GM23248 (cell line): ENCODE measurements at regions not wholly inside any gene's neighbourhood (a gene's known extent, or its start where the extent isn't known, plus 50 kb on each side); places are given as distances from the start of the nearest gene placed in this dataset.

Experiments
- DNase-seq: peaks from one replicate; pipeline ENCODE4 v3.0.0-alpha.2; 2015
- H2AFZ ChIP-seq: fragments of 200-600 bp; sonication (generic); 2 replicates; pipeline ENCODE4 v1.6.1; 2016; ENCODE audit warnings: antibody characterized with exemption
- H3F3A ChIP-seq: fragments of 200-600 bp; sonication (generic); 2 replicates; pipeline ENCODE4 v1.6.1; 2016; ENCODE audit warnings: mild to moderate bottlenecking, antibody characterized with exemption, mixed run types; ENCODE audit not compliant: insufficient read depth
- H3K27ac ChIP-seq: fragments of 200-600 bp; sonication (generic); 2 replicates; pipeline ENCODE4 v1.5.1; 2016; ENCODE audit warnings: mild to moderate bottlenecking
- H3K27me3 ChIP-seq: fragments of 200-600 bp; sonication (generic); replicated peaks from 2 replicates; pipeline ENCODE4 v1.6.1; 2016; ENCODE audit warnings: mild to moderate bottlenecking; ENCODE audit not compliant: insufficient read depth
- H3K36me3 ChIP-seq: fragments of 200-600 bp; sonication (generic); 2 replicates; pipeline ENCODE4 v1.6.1; 2016; ENCODE audit warnings: low read depth, mild to moderate bottlenecking
- H3K4me1 ChIP-seq: fragments of 200-600 bp; sonication (generic); 2 replicates; pipeline ENCODE4 v1.6.1; 2016; ENCODE audit warnings: mild to moderate bottlenecking; ENCODE audit not compliant: insufficient read depth
- H3K4me2 ChIP-seq: fragments of 200-600 bp; sonication (generic); one replicate; pipeline ENCODE4 v1.6.1; 2016; ENCODE audit warnings: mild to moderate bottlenecking; ENCODE audit not compliant: unreplicated experiment
- H3K4me3 ChIP-seq: fragments of 200-600 bp; sonication (generic); 2 replicates; pipeline ENCODE4 v1.5.1; 2016; ENCODE audit warnings: mild to moderate bottlenecking
- H3K79me2 ChIP-seq: fragments of 200-600 bp; sonication (generic); 2 replicates; pipeline ENCODE4 v1.6.1; 2016; ENCODE audit warnings: mild to moderate bottlenecking; ENCODE audit not compliant: insufficient read depth
- H3K9ac ChIP-seq: fragments of 200-600 bp; sonication (generic); 2 replicates; pipeline ENCODE4 v1.6.1; 2016; ENCODE audit warnings: mild to moderate bottlenecking
- H3K9me2 ChIP-seq: fragments of 200-600 bp; sonication (generic); 2 replicates; pipeline ENCODE4 v1.6.1; 2016; ENCODE audit warnings: mixed run types, mild to moderate bottlenecking, moderate library complexity; ENCODE audit not compliant: insufficient read depth
- H3K9me3 ChIP-seq: fragments of 200-600 bp; sonication (generic); one replicate; pipeline ENCODE4 v1.6.1; 2017; ENCODE audit warnings: low read depth
- H4K20me1 ChIP-seq: fragments of 200-600 bp; sonication (generic); 2 replicates; pipeline ENCODE4 v1.6.0; 2016; ENCODE audit not compliant: insufficient read depth
- EZH2 ChIP-seq: fragments of 200-600 bp; sonication (generic); IDR thresholded peaks from 2 replicates; pipeline ENCODE4 v1.6.1; 2018; ENCODE audit warnings: antibody characterized with exemption, mild to moderate bottlenecking; ENCODE audit not compliant: insufficient read depth, poor library complexity, severe bottlenecking
- EZH2phosphoT487 ChIP-seq: fragments of 200-600 bp; sonication (generic); IDR thresholded peaks from 2 replicates; pipeline ENCODE4 v1.6.1; 2018; ENCODE audit warnings: antibody characterized with exemption, moderate library complexity, mild to moderate bottlenecking, low read depth; ENCODE audit not compliant: insufficient read depth
- WGBS, 2 experiments: methylation state at CpG; one replicate each; pipeline ENCODE4 v1.1.6; 2015 to 2017; ENCODE audit warnings: low lambda C conversion rate in 2 of 2, low coverage in 1 of 2; ENCODE audit errors: missing lambda C conversion rate in 2 of 2; 5-methylcytosine and 5-hydroxymethylcytosine counted together
- in situ Hi-C: fragments of 300-500 bp; cut with MboI; formaldehyde crosslinking; loops from 2 replicates; pipeline ENCODE4 v1.15.0; 2020

DNA sequence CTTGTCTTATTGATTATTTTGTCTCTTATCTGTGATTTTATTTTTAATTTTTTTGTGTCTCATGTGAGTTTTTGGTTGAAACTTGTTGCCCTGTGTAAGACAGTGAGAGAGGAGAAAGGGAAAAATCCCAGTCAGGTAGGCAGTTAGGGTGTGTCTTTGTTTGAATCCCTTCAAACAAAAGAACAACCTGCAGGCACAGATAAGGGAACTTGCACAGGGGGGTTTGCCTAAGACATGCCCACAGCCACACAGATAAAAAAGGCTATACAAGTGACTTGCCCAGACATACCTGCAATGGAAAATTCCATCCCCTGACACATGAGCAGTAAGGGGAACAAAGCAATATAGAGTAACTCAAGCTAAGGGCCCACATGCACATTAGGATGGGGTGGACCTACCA, 127.8 kb upstream of the PLET1 start:
- Histone ChIP-seq H3K27ac (no peak overlapping the region), H3K36me3 (no peaks in the 10 kb centered on the region), H4K20me1 (no peaks in the 10 kb centered on the region), H3K27me3 (no peaks in the 10 kb centered on the region), H3K4me1 (no peaks in the 10 kb centered on the region), H3K79me2 (no peaks in the 10 kb centered on the region), H3K4me3 (no peak overlapping the region), H3K9me3 (no peaks in the 10 kb centered on the region), H3F3A (no peaks in the 10 kb centered on the region), H2AFZ (no peak overlapping the region), H3K4me2 (no peak overlapping the region), H3K9ac (no peak overlapping the region), H3K9me2 (no peaks in the 10 kb centered on the region)
- DNase-seq: no peak
- in situ Hi-C loops: no loop called here
- no peak for TF ChIP-seq EZH2
- TF ChIP-seq EZH2phosphoT487: no peak

DNA sequence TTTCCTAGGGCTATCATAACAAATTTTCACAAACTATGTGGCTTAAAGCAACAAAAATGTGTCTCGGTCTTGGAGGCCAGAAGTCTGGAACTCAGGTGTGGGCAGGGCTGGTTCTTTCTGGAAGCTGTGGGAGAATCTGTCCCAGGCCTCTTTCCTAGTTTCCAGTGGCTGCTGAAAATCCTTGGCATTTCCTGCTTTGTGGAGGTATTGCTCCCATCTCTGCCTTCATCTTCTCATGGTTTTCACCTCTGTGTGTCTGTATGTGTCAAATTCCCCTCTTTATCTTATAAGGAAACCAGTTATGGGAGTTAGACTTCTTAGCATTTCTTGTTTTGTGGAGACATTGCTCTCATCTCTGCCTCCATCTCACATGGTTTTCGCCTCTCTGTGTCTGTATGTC, 130.4 kb upstream of the PLET1 start:
- TF ChIP-seq EZH2 (no peak), EZH2phosphoT487 (no peak)
- Histone ChIP-seq H4K20me1 (no peaks in the 10 kb centered on the region), H3K36me3 (no peaks in the 10 kb centered on the region), H3K4me2 (no peak overlapping the region), H3F3A (no peaks in the 10 kb centered on the region), H3K9ac (no peak overlapping the region), H3K27ac (no peak overlapping the region), H3K4me1 (no peaks in the 10 kb centered on the region), H3K9me2 (no peaks in the 10 kb centered on the region), H3K9me3 (no peaks in the 10 kb centered on the region), H3K79me2 (no peaks in the 10 kb centered on the region), H3K4me3 (no peak overlapping the region), H2AFZ (no peak overlapping the region), H3K27me3 (no peaks in the 10 kb centered on the region)
- in situ Hi-C loops: no loop called here
- no peak for DNase-seq
- WGBS, 2 experiments: 30 to 38% methylated on average over 2 of the region's 2 CpGs

DNA sequence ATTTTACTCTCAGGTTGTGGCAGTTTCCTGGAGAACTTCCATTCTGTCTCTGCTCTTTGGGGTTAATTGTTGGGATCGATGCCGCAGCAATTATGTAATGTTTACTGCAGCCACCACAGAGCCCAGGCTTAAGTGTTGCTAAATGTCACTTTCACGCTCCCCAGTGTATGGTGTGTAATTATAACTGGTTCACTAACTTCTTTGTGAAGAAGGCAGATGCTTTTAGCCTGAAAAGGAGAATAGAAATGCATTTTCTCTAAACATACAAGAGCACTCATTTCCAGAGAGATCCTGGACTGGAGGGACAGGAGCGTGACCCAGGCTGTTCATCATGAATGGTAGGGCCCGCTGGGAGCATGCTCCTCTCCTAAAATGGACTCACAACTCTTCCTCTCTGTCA, 132.2 kb upstream of the PLET1 start:
- no peaks in the 10 kb centered on the region for H3K4me1 ChIP-seq
- in situ Hi-C loops: no loop called here
- no peak for TF ChIP-seq EZH2phosphoT487
- no peak for TF ChIP-seq EZH2
- no peaks in the 10 kb centered on the region for H3K36me3 ChIP-seq
- H4K20me1 ChIP-seq: no peaks in the 10 kb centered on the region
- no peak overlapping the region for H2AFZ ChIP-seq
- no peak overlapping the region for H3K4me2 ChIP-seq
- H3K27me3 ChIP-seq: no peaks in the 10 kb centered on the region; the same call in 1 of the 2 replicates
- H3K9me3 ChIP-seq: no peaks in the 10 kb centered on the region
- no peak for DNase-seq
- H3K79me2 ChIP-seq: no peaks in the 10 kb centered on the region
- H3F3A ChIP-seq: no peaks in the 10 kb centered on the region
- no peak overlapping the region for H3K9ac ChIP-seq
- H3K9me2 ChIP-seq: no peaks in the 10 kb centered on the region
- 43 to 44% methylated on average over 5 of the region's 5 CpGs for WGBS, 2 experiments
- H3K4me3 ChIP-seq: no peak overlapping the region
- no peak overlapping the region for H3K27ac ChIP-seq

DNA sequence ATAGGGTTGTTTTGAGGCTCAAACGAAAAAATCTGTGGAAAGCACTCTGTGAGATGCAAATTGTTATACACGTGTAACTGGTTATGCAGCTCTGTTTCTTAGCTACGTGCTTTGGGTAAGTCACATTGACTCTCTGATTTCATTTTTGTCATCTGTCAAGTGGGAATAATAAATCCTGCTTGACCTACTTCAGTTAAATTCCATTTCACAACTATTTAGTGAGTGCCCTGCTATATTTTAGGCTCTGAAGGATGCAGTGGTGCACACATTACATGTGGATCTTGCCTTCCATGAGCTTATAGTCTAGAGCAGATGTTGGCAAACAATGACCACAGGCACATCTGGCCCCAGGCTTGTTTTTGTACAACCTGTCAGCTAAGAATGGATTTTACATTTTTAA, 133.6 kb upstream of the PLET1 start:
- DNase-seq: no peak
- Histone ChIP-seq H3K9me3 (no peaks in the 10 kb centered on the region), H3K4me3 (no peak overlapping the region), H3K4me1 (no peaks in the 10 kb centered on the region), H3K4me2 (no peak overlapping the region), H3K27me3 (no peaks in the 10 kb centered on the region; the same call in 1 of the 2 replicates), H3K79me2 (no peaks in the 10 kb centered on the region), H3K9me2 (no peaks in the 10 kb centered on the region), H3K27ac (no peak overlapping the region), H4K20me1 (no peaks in the 10 kb centered on the region), H2AFZ (no peak overlapping the region), H3K9ac (no peak overlapping the region), H3F3A (no peaks in the 10 kb centered on the region), H3K36me3 (no peaks in the 10 kb centered on the region)
- WGBS, 2 experiments: 7 to 13% methylated on average over 3 of the region's 3 CpGs
- TF ChIP-seq EZH2 (no peak), EZH2phosphoT487 (no peak)
- in situ Hi-C loops: no loop called here

DNA sequence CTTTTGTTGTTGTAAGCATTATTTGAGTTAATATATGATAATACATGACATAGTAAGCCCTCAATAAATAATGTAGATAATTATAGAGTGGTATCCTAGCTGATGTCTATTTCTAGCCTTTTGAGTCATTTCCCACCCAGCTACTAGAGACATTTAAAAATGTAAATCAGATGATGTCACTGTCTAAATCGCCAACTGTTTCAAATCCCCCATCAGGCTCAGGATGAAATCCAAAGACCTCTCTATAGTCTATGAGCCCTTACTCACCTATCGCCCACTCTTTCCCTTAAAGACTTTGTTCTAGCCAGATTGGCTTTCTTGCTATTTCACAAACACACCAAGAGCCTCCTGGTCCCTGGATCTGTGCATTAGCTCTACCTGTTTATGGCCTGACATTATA, 135.4 kb upstream of the PLET1 start:
- H3K4me3 ChIP-seq: no peak overlapping the region
- 76 to 82% methylated on average over 2 of the region's 2 CpGs for WGBS, 2 experiments
- H3K27ac ChIP-seq: no peak overlapping the region
- no peaks in the 10 kb centered on the region for H3K36me3 ChIP-seq
- H3F3A ChIP-seq: no peaks in the 10 kb centered on the region
- H3K9me2 ChIP-seq: no peaks in the 10 kb centered on the region
- H3K79me2 ChIP-seq: no peaks in the 10 kb centered on the region
- DNase-seq: no peak
- no peaks in the 10 kb centered on the region; the same call in 1 of the 2 replicates for H3K27me3 ChIP-seq
- H3K9me3 ChIP-seq: no peaks in the 10 kb centered on the region
- no peak overlapping the region for H2AFZ ChIP-seq
- in situ Hi-C loops: no loop called here
- no peaks in the 10 kb centered on the region for H3K4me1 ChIP-seq
- no peak overlapping the region for H3K4me2 ChIP-seq
- H4K20me1 ChIP-seq: no peaks in the 10 kb centered on the region
- no peak for TF ChIP-seq EZH2phosphoT487
- TF ChIP-seq EZH2: no peak
- H3K9ac ChIP-seq: no peak overlapping the region
